ENCODE measurements at regions not wholly inside any gene's neighbourhood (a gene's known extent, or its start where the extent isn't known, plus 50 kb on each side); places are given as distances from the start of the nearest gene placed in this dataset.

GRCh38 chr6:165045631-165046030 lies 263.8 kb downstream of the C6orf118 start:
- Mint-ChIP-seq H3K27ac (ENCODE audit: unreplicated experiment) (no peak overlapping the region), H3K9me3 (ENCODE audit: low read depth, unreplicated experiment) (peaks cover 9% of the 10 kb centered on the region), H3K36me3 (ENCODE audit: insufficient read depth, unreplicated experiment) (no peaks in the 10 kb centered on the region), H3K4me3 (ENCODE audit: low read depth, unreplicated experiment) (no peak overlapping the region), H3K27me3 (ENCODE audit: unreplicated experiment) (no peaks in the 10 kb centered on the region), H3K4me1 (ENCODE audit: low read depth, unreplicated experiment) (no peaks in the 10 kb centered on the region)
- CTCF ChIA-PET: interaction anchor here (0.6 kb wide), 1 partner anchor 93 kb away, joined by 3 read pairs; no protein-coding TSS in a partner anchor
- DNase-seq: no peak
- TF ChIP-seq CTCF (IDR thresholded peaks at IDR 0.05; ENCODE audit: unreplicated experiment): no peak
- BruUV-seq (replicated peaks): no TSS peak
- intact Hi-C loops (cut with micrococcal nuclease; ENCODE audit: unreplicated experiment): loop anchor here (5.0 kb wide), 1 partner anchor 118 kb away; no protein-coding TSS in a partner anchor

- no peaks in the 10 kb centered on the region for H3K27me3 Mint-ChIP-seq (ENCODE audit: unreplicated experiment)
- CTCF ChIA-PET: interaction anchor here (0.5 kb wide), 1 partner anchor 85 kb away, joined by 4 read pairs; no protein-coding TSS in a partner anchor
- no peaks in the 10 kb centered on the region for H3K36me3 Mint-ChIP-seq (ENCODE audit: insufficient read depth, unreplicated experiment)
- H3K4me1 Mint-ChIP-seq (ENCODE audit: low read depth, unreplicated experiment): no peaks in the 10 kb centered on the region
- intact Hi-C loops (cut with micrococcal nuclease; ENCODE audit: unreplicated experiment): no loop called here
- no peak overlapping the region for H3K27ac Mint-ChIP-seq (ENCODE audit: unreplicated experiment)
- no peak overlapping the region for H3K4me3 Mint-ChIP-seq (ENCODE audit: low read depth, unreplicated experiment)
- TF ChIP-seq CTCF (IDR thresholded peaks at IDR 0.05; ENCODE audit: unreplicated experiment): no peak
- peak; percentile 7 for DNase-seq
- BruUV-seq (replicated peaks): no TSS peak
- peaks cover 7% of the 10 kb centered on the region for H3K9me3 Mint-ChIP-seq (ENCODE audit: low read depth, unreplicated experiment)
Measured at GRCh38 chr6:165042912-165043311, 266.5 kb downstream of the C6orf118 start.

- intact Hi-C loops (cut with micrococcal nuclease; ENCODE audit: unreplicated experiment): no loop called here
- Mint-ChIP-seq H3K36me3 (ENCODE audit: insufficient read depth, unreplicated experiment) (no peaks in the 10 kb centered on the region), H3K4me1 (ENCODE audit: low read depth, unreplicated experiment) (no peaks in the 10 kb centered on the region), H3K27me3 (ENCODE audit: unreplicated experiment) (peaks cover 7% of the 10 kb centered on the region), H3K9me3 (ENCODE audit: low read depth, unreplicated experiment) (peaks cover 14% of the 10 kb centered on the region), H3K27ac (ENCODE audit: unreplicated experiment) (no peak overlapping the region), H3K4me3 (ENCODE audit: low read depth, unreplicated experiment) (no peak overlapping the region)
- CTCF ChIA-PET: no interaction called here
- DNase-seq: no peak
- no TSS peak for BruUV-seq (replicated peaks)
- TF ChIP-seq CTCF (IDR thresholded peaks at IDR 0.05; ENCODE audit: unreplicated experiment): no peak
Measured at GRCh38 chr6:165040440-165040839, 269.0 kb downstream of the C6orf118 start.

GRCh38 chr6:165034271-165034741 lies 275.1 kb downstream of the C6orf118 start:
- Mint-ChIP-seq H3K27ac (ENCODE audit: unreplicated experiment) (no peak overlapping the region), H3K4me1 (ENCODE audit: low read depth, unreplicated experiment) (no peaks in the 10 kb centered on the region), H3K27me3 (ENCODE audit: unreplicated experiment) (peaks cover 12% of the 10 kb centered on the region), H3K36me3 (ENCODE audit: insufficient read depth, unreplicated experiment) (no peaks in the 10 kb centered on the region), H3K4me3 (ENCODE audit: low read depth, unreplicated experiment) (no peak overlapping the region), H3K9me3 (ENCODE audit: low read depth, unreplicated experiment) (peaks cover 21% of the 10 kb centered on the region)
- intact Hi-C loops (cut with micrococcal nuclease; ENCODE audit: unreplicated experiment): no loop called here
- TF ChIP-seq CTCF (IDR thresholded peaks at IDR 0.05; ENCODE audit: unreplicated experiment): no peak
- CTCF ChIA-PET: interaction anchor here (0.6 kb wide), 1 partner anchor 10 kb away, joined by 3 read pairs; no protein-coding TSS in a partner anchor
- no TSS peak for BruUV-seq (replicated peaks)
- no peak for DNase-seq
